CD14-positive monocyte (primary cell): ENCODE measurements at regions not wholly inside any gene's neighbourhood (a gene's known extent, or its start where the extent isn't known, plus 50 kb on each side); places are given as distances from the start of the nearest gene placed in this dataset.

Experiments
- DNase-seq, 3 donors: peaks; one replicate each; pipeline ENCODE4 v3.0.0-alpha.2; 2011 to 2022
- H2AFZ ChIP-seq: 2 replicates; pipeline ENCODE4 v1.6.0; 2012; ENCODE audit warnings: mild to moderate bottlenecking, low read depth, low read length, inconsistent platforms; ENCODE audit not compliant: insufficient read depth, poor library complexity, severe bottlenecking
- H3K27ac ChIP-seq, 2 donors: 1 replicate in 1 of 2; 2 replicates in 1 of 2; pipeline ENCODE4 v1.5.1; 2012 to 2013; ENCODE audit warnings: low read length in 2 of 2, control low read depth in 1 of 2, inconsistent platforms in 1 of 2, low read depth in 1 of 2, mild to moderate bottlenecking in 1 of 2
- H3K27me3 ChIP-seq, 2 donors: one replicate each; pipeline versions ENCODE4 v1.6.0 to v1.6.1; 2011 to 2013; ENCODE audit warnings: low read length in 2 of 2; ENCODE audit not compliant: control insufficient read depth in 2 of 2, insufficient read depth in 2 of 2
- H3K36me3 ChIP-seq, 2 donors: replicated peaks in 1 of 2; 1 replicate in 1 of 2; 2 replicates in 1 of 2; pipeline versions ENCODE4 v1.5.1 to v1.6.1; 2012 to 2013; ENCODE audit warnings: low read length in 2 of 2, control low read depth in 1 of 2, inconsistent platforms in 1 of 2, mild to moderate bottlenecking in 1 of 2; ENCODE audit not compliant: insufficient read depth in 2 of 2, control insufficient read depth in 1 of 2
- H3K4me1 ChIP-seq, 2 donors: 1 replicate in 1 of 2; 2 replicates in 1 of 2; pipeline versions ENCODE4 v1.5.1 to v1.6.1; 2012 to 2013; ENCODE audit warnings: low read length in 2 of 2, control low read depth in 1 of 2, inconsistent platforms in 1 of 2, mild to moderate bottlenecking in 1 of 2, moderate library complexity in 1 of 2; ENCODE audit not compliant: insufficient read depth in 2 of 2, control insufficient read depth in 1 of 2
- H3K4me2 ChIP-seq: replicated peaks from 2 replicates; pipeline ENCODE3; 2012; ENCODE audit warnings: low read length, moderate library complexity, mild to moderate bottlenecking; ENCODE audit not compliant: poor library complexity, severe bottlenecking; ENCODE audit errors: extremely low read depth
- H3K4me3 ChIP-seq, 3 experiments: fragments of 200-600 bp in 1 of 3; sonication (generic) in 1 of 3; replicated peaks in 1 of 3; 1 replicate in 2 of 3; 2 replicates in 1 of 3; pipeline ENCODE4 v1.5.1; 2011 to 2013; ENCODE audit warnings: low read length in 3 of 3, mild to moderate bottlenecking in 3 of 3, control low read depth in 2 of 3, low read depth in 2 of 3, inconsistent platforms in 1 of 3, moderate library complexity in 1 of 3
- H3K79me2 ChIP-seq: 2 replicates; pipeline ENCODE4 v1.6.0; 2012; ENCODE audit warnings: mild to moderate bottlenecking, control low read depth, inconsistent platforms, low read length, moderate library complexity; ENCODE audit not compliant: insufficient read depth
- H3K9ac ChIP-seq: 2 replicates; pipeline ENCODE4 v1.6.0; 2017; ENCODE audit warnings: low read length, mild to moderate bottlenecking; ENCODE audit not compliant: insufficient read depth, poor library complexity, severe bottlenecking
- H3K9me3 ChIP-seq, 2 donors: replicated peaks in 1 of 2; 1 replicate in 1 of 2; 2 replicates in 1 of 2; pipeline versions ENCODE4 v1.5.1 to v1.6.1; 2012 to 2013; ENCODE audit warnings: low read length in 2 of 2, control low read depth in 1 of 2; ENCODE audit not compliant: control insufficient read depth in 1 of 2, insufficient read depth in 1 of 2
- H4K20me1 ChIP-seq: 2 replicates; pipeline ENCODE4 v1.6.0; 2012; ENCODE audit warnings: mild to moderate bottlenecking, low read length, control low read depth, moderate library complexity; ENCODE audit not compliant: insufficient read depth
- H3K27ac Mint-ChIP-seq, 7 donors: one replicate each; pipeline ENCODE4 v1.8.0; 2020; ENCODE audit warnings: mild to moderate bottlenecking in 7 of 7, mixed read lengths in 7 of 7, moderate library complexity in 6 of 7, inconsistent platforms in 2 of 7
- H3K27me3 Mint-ChIP-seq, 3 donors: one replicate each; pipeline ENCODE4 v1.8.0; 2021 to 2022; ENCODE audit warnings: low read depth in 3 of 3, mild to moderate bottlenecking in 3 of 3, mixed read lengths in 3 of 3, moderate library complexity in 3 of 3, inconsistent platforms in 1 of 3
- H3K36me3 Mint-ChIP-seq, 2 donors: one replicate each; pipeline ENCODE4 v1.8.0; 2020; ENCODE audit warnings: mixed read lengths in 2 of 2, inconsistent platforms in 1 of 2, mild to moderate bottlenecking in 1 of 2
- H3K4me1 Mint-ChIP-seq: one replicate; pipeline ENCODE4 v1.8.0; 2020; ENCODE audit warnings: mild to moderate bottlenecking, mixed read lengths
- H3K4me3 Mint-ChIP-seq, 2 donors: one replicate each; pipeline ENCODE4 v1.8.0; 2020; ENCODE audit warnings: mild to moderate bottlenecking in 2 of 2, mixed read lengths in 2 of 2, moderate library complexity in 1 of 2
- H3K9me3 Mint-ChIP-seq, 7 donors: one replicate each; pipeline ENCODE4 v1.8.0; 2020 to 2022; ENCODE audit warnings: mixed read lengths in 7 of 7, mild to moderate bottlenecking in 6 of 7, moderate library complexity in 6 of 7, inconsistent platforms in 2 of 7
- WGBS: methylation state at CpG from one replicate; pipeline ENCODE4 v1.1.5; 2013; ENCODE audit warnings: missing lambda C conversion rate; ENCODE audit not compliant: insufficient coverage; 5-methylcytosine and 5-hydroxymethylcytosine counted together
- intact Hi-C, 2 donors: fragments of 100-400 bp; cut with micrococcal nuclease; formaldehyde crosslinking; loops; one replicate each; pipeline versions ENCODE4 v1.15.0 to v1.15.1; 2023
- TF ChIP-seq, protein P1 (sequence below): fragments of 200-600 bp; IDR thresholded peaks from one replicate; pipeline ENCODE4 v1.8.0; 2022; ENCODE audit warnings: antibody characterized with exemption, mild to moderate bottlenecking

DNA sequence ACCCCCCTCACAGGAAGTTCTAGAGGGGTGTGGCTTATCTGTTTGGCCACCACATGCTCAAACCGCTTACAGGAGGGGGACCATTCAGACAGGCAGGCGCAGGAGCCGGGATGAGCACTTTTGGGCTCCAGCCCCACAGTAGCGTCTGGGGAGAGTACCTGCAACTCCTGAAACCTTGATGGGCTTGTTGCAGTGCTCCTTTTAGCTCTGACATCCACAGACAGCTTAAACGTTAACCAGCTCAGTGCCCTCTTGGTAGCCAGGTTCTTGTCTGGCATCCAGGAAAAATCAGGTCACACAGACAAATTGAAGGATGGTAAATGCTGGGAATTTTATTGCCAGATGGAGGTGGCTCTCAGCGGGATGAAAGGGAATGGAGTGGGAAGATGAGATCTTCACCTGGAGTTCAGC lies 326.3 kb downstream of the ETS1 start:
- TF ChIP-seq, protein P1, sequence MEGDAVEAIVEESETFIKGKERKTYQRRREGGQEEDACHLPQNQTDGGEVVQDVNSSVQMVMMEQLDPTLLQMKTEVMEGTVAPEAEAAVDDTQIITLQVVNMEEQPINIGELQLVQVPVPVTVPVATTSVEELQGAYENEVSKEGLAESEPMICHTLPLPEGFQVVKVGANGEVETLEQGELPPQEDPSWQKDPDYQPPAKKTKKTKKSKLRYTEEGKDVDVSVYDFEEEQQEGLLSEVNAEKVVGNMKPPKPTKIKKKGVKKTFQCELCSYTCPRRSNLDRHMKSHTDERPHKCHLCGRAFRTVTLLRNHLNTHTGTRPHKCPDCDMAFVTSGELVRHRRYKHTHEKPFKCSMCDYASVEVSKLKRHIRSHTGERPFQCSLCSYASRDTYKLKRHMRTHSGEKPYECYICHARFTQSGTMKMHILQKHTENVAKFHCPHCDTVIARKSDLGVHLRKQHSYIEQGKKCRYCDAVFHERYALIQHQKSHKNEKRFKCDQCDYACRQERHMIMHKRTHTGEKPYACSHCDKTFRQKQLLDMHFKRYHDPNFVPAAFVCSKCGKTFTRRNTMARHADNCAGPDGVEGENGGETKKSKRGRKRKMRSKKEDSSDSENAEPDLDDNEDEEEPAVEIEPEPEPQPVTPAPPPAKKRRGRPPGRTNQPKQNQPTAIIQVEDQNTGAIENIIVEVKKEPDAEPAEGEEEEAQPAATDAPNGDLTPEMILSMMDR, result no peak
- Histone ChIP-seq H3K79me2 (no peaks in the 10 kb centered on the region), H4K20me1 (no peaks in the 10 kb centered on the region), H3K36me3 (no peaks in the 10 kb centered on the region), H3K27ac (no peak overlapping the region), H3K9me3 (no peaks in the 10 kb centered on the region), H3K4me1 (peaks cover 0 to 9% of the 10 kb centered on the region in 2 donors), H3K4me2 (no peak overlapping the region), H3K4me3 (no peak overlapping the region), H3K9ac (no peak overlapping the region), H3K27me3 (no peaks in the 10 kb centered on the region), H2AFZ (no peak overlapping the region)
- Mint-ChIP-seq H3K9me3 (peaks cover 0 to 4% (median 0%) of the 10 kb centered on the region in 7 donors), H3K27me3 (no peaks in the 10 kb centered on the region), H3K4me3 (no peak overlapping the region), H3K27ac (no peak overlapping the region), H3K4me1 (peaks cover 10% of the 10 kb centered on the region), H3K36me3 (no peaks in the 10 kb centered on the region)
- no peak for DNase-seq
- intact Hi-C loops, result no loop called here
- 85% methylated on average over 5 of the region's 6 CpGs for WGBS

DNA sequence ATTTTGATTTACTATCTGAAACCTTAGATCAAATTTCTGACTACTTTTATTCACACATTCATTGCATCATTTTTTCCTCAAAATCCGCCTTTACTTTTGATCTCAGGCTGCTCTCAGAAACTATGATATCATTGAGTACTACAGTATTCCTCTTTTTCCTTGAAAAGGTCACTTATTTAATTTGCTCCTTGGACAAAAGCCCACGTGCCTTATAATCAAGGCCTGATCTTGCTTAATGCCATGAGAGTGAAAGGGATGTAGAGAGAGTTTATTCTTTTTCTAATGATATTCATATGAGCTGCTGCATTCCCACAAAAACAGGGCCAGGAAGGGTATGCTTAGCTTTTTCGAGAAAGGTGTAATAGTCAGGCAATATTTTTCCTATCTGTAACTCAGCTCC lies 327.0 kb downstream of the ETS1 start:
- H3K4me2 ChIP-seq, result no peak overlapping the region
- no peaks in the 10 kb centered on the region for H3K36me3 ChIP-seq
- Mint-ChIP-seq H3K36me3 (no peaks in the 10 kb centered on the region), H3K4me3 (no peak overlapping the region), H3K9me3 (peaks cover 0 to 4% (median 0%) of the 10 kb centered on the region in 7 donors), H3K27me3 (no peaks in the 10 kb centered on the region), H3K27ac (no peak overlapping the region), H3K4me1 (peaks cover 11% of the 10 kb centered on the region)
- DNase-seq, result no peak
- H3K9ac ChIP-seq, result no peak overlapping the region
- H3K27me3 ChIP-seq, result no peaks in the 10 kb centered on the region
- no peaks in the 10 kb centered on the region for H4K20me1 ChIP-seq
- intact Hi-C loops, result no loop called here
- WGBS, result 100% methylated on average over 1 of the region's 3 CpGs
- no peak overlapping the region for H3K27ac ChIP-seq
- H3K9me3 ChIP-seq, result no peaks in the 10 kb centered on the region
- TF ChIP-seq, protein P1, result no peak
- peaks cover 0 to 9% of the 10 kb centered on the region in 2 donors for H3K4me1 ChIP-seq
- no peaks in the 10 kb centered on the region for H3K79me2 ChIP-seq
- H3K4me3 ChIP-seq, result no peak overlapping the region
- no peak overlapping the region for H2AFZ ChIP-seq
